Astrocyte (in vitro differentiated cells and primary cell): ENCODE measurements at regions not wholly inside any gene's neighbourhood (a gene's known extent, or its start where the extent isn't known, plus 50 kb on each side); places are given as distances from the start of the nearest gene placed in this dataset.

Experiments
- DNase-seq: peaks from one replicate; pipeline ENCODE4 v3.0.0-alpha.2; 2010; ENCODE audit warnings: low read depth
- FAIRE-seq: peaks from 2 replicates; lab custom pipeline; 2011; peaks lifted over from hg19 to GRCh38; lab: Jason Lieb, UNC
- H2AFZ ChIP-seq: 2 replicates; pipeline ENCODE4 v1.6.0; 2012; ENCODE audit warnings: low read depth, low read length, inconsistent platforms
- H3K27ac ChIP-seq: 2 replicates; pipeline ENCODE4 v1.5.1; 2011; ENCODE audit warnings: low read depth, low read length, inconsistent platforms
- H3K27me3 ChIP-seq: 2 replicates; pipeline ENCODE4 v1.6.0; 2011; ENCODE audit warnings: low read length, inconsistent platforms; ENCODE audit not compliant: insufficient read depth
- H3K36me3 ChIP-seq: 2 replicates; pipeline ENCODE4 v1.5.1; 2011; ENCODE audit warnings: low read length, inconsistent platforms; ENCODE audit not compliant: insufficient read depth
- H3K4me1 ChIP-seq: 2 replicates; pipeline ENCODE4 v1.5.1; 2011; ENCODE audit warnings: low read length, inconsistent platforms; ENCODE audit not compliant: insufficient read depth
- H3K4me2 ChIP-seq: 2 replicates; pipeline ENCODE4 v1.6.0; 2012; ENCODE audit warnings: low read length, inconsistent platforms
- H3K4me3 ChIP-seq: 2 replicates; pipeline ENCODE4 v1.5.1; 2011; ENCODE audit warnings: low read depth, mild to moderate bottlenecking, low read length, inconsistent platforms; ENCODE audit not compliant: insufficient read depth
- H3K79me2 ChIP-seq: 2 replicates; pipeline ENCODE4 v1.6.0; 2012; ENCODE audit warnings: mild to moderate bottlenecking, low read length, inconsistent platforms; ENCODE audit not compliant: insufficient read depth
- H3K9ac ChIP-seq: 2 replicates; pipeline ENCODE4 v1.6.0; 2012; ENCODE audit warnings: mild to moderate bottlenecking, low read length, inconsistent platforms
- H3K9me3 ChIP-seq: 2 replicates; pipeline ENCODE4 v1.5.1; 2012; ENCODE audit warnings: low read depth, mild to moderate bottlenecking, low read length, inconsistent platforms; ENCODE audit not compliant: insufficient read depth
- H4K20me1 ChIP-seq: 2 replicates; pipeline ENCODE4 v1.6.0; 2012; ENCODE audit warnings: low read length, inconsistent platforms; ENCODE audit not compliant: insufficient read depth
- H3K27ac Mint-ChIP-seq: one replicate; pipeline ENCODE4 v1.8.0; 2021; ENCODE audit warnings: mild to moderate bottlenecking, mixed read lengths; ENCODE audit not compliant: unreplicated experiment
- H3K27me3 Mint-ChIP-seq: one replicate; pipeline ENCODE4 v1.8.0; 2021; ENCODE audit warnings: low read depth, mixed read lengths; ENCODE audit not compliant: unreplicated experiment
- H3K36me3 Mint-ChIP-seq: one replicate; pipeline ENCODE4 v1.8.0; 2021; ENCODE audit warnings: low read depth, mixed read lengths; ENCODE audit not compliant: unreplicated experiment
- H3K4me1 Mint-ChIP-seq: one replicate; pipeline ENCODE4 v1.8.0; 2021; ENCODE audit warnings: low read depth, mixed read lengths; ENCODE audit not compliant: unreplicated experiment
- H3K4me3 Mint-ChIP-seq: one replicate; pipeline ENCODE4 v1.8.0; 2021; ENCODE audit warnings: mild to moderate bottlenecking, moderate library complexity, mixed read lengths; ENCODE audit not compliant: unreplicated experiment
- H3K9me3 Mint-ChIP-seq: one replicate; pipeline ENCODE4 v1.8.0; 2021; ENCODE audit warnings: mild to moderate bottlenecking, mixed read lengths; ENCODE audit not compliant: unreplicated experiment
- EZH2 ChIP-seq: IDR thresholded peaks from 2 replicates; pipeline ENCODE4 v1.6.1; 2012; ENCODE audit warnings: mild to moderate bottlenecking, low read length, inconsistent platforms; ENCODE audit not compliant: insufficient read depth
- TF ChIP-seq, protein P1 (sequence below): IDR thresholded peaks from 2 replicates; pipeline ENCODE4 v1.5.1; 2011; ENCODE audit warnings: low read depth, mild to moderate bottlenecking, inconsistent platforms, low read length, moderate library complexity; ENCODE audit not compliant: insufficient read depth

DNA sequence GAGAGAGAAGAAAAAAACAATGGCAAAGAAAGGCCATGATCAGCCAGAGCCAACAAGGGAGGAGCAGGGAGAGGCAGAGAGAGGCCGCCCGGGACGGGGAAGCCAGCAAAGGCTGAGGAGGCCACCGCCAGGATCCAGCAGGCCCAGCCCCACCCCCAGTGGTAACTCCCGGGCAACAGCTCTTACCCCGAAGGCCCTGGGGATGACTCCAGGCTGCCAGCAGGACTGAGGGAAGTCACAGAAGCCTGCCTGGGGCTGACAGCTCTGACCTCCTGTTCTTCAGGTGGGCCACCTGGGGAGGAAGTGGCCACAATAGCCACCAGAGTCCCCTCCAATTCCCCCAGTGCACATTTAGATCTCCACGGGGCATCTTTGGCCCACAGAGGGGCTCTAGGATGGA, 184.3 kb upstream of the LINGO1 start:
- DNase-seq: no peak
- H3K9me3 Mint-ChIP-seq: no peaks in the 10 kb centered on the region
- Histone ChIP-seq H3K4me1 (no peaks in the 10 kb centered on the region), H3K9ac (no peak overlapping the region), H3K27me3 (peaks cover 38% of the 10 kb centered on the region), H3K4me2 (no peak overlapping the region), H4K20me1 (peaks cover 15% of the 10 kb centered on the region), H3K27ac (no peak overlapping the region), H3K36me3 (no peaks in the 10 kb centered on the region), H2AFZ (no peak overlapping the region), H3K4me3 (no peak overlapping the region), H3K9me3 (no peaks in the 10 kb centered on the region), H3K79me2 (no peaks in the 10 kb centered on the region)
- H3K4me3 Mint-ChIP-seq: no peak overlapping the region
- no peaks in the 10 kb centered on the region for H3K4me1 Mint-ChIP-seq
- TF ChIP-seq, protein P1, sequence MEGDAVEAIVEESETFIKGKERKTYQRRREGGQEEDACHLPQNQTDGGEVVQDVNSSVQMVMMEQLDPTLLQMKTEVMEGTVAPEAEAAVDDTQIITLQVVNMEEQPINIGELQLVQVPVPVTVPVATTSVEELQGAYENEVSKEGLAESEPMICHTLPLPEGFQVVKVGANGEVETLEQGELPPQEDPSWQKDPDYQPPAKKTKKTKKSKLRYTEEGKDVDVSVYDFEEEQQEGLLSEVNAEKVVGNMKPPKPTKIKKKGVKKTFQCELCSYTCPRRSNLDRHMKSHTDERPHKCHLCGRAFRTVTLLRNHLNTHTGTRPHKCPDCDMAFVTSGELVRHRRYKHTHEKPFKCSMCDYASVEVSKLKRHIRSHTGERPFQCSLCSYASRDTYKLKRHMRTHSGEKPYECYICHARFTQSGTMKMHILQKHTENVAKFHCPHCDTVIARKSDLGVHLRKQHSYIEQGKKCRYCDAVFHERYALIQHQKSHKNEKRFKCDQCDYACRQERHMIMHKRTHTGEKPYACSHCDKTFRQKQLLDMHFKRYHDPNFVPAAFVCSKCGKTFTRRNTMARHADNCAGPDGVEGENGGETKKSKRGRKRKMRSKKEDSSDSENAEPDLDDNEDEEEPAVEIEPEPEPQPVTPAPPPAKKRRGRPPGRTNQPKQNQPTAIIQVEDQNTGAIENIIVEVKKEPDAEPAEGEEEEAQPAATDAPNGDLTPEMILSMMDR: no peak
- no peak for TF ChIP-seq EZH2
- H3K27me3 Mint-ChIP-seq: peaks cover 81% of the 10 kb centered on the region
- no peaks in the 10 kb centered on the region for H3K36me3 Mint-ChIP-seq
- no peak overlapping the region for H3K27ac Mint-ChIP-seq
- no peak for FAIRE-seq

GRCh38 chr15:77815015-77815414, 182.3 kb upstream of the LINGO1 start:
- no peak overlapping the region for H3K27ac Mint-ChIP-seq
- no peak overlapping the region for H3K4me2 ChIP-seq
- H3K9ac ChIP-seq: no peak overlapping the region
- H3K9me3 Mint-ChIP-seq: no peaks in the 10 kb centered on the region
- no peaks in the 10 kb centered on the region for H3K79me2 ChIP-seq
- peaks cover 72% of the 10 kb centered on the region for H3K27me3 Mint-ChIP-seq
- H3K4me1 Mint-ChIP-seq: no peaks in the 10 kb centered on the region
- FAIRE-seq (no peak), DNase-seq (no peak)
- H3K27ac ChIP-seq: no peak overlapping the region
- no peaks in the 10 kb centered on the region for H3K4me1 ChIP-seq
- H2AFZ ChIP-seq: no peak overlapping the region
- H3K36me3 ChIP-seq: no peaks in the 10 kb centered on the region
- TF ChIP-seq EZH2: no peak
- TF ChIP-seq, protein P1: no peak
- H4K20me1 ChIP-seq: no peaks in the 10 kb centered on the region
- H3K27me3 ChIP-seq: peaks cover 20% of the 10 kb centered on the region
- no peaks in the 10 kb centered on the region for H3K36me3 Mint-ChIP-seq
- H3K4me3 Mint-ChIP-seq: no peak overlapping the region
- H3K4me3 ChIP-seq: no peak overlapping the region
- no peaks in the 10 kb centered on the region for H3K9me3 ChIP-seq

DNA sequence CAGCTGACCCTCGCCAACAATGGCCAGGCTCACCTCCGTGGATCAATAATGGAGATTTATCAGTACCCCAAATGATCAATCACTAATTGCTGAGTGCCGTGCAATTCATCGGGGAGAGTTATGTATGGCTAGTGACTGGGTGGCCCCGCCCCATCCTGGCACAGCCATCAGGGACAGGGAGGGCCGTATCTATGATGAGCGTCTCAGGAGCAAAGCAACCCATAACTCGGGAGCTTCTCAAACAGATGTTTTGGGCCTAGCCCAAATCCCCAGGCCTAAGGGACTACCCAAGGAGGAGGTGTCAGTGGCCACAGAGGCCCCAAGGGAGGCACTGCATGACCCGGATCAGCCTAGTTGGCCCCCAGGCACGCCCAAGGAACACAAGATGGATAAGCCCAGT, 180.0 kb upstream of the LINGO1 start:
- TF ChIP-seq, protein P1: no peak
- TF ChIP-seq EZH2: no peak
- Mint-ChIP-seq H3K4me1 (no peaks in the 10 kb centered on the region), H3K36me3 (no peaks in the 10 kb centered on the region), H3K27ac (no peak overlapping the region), H3K9me3 (no peaks in the 10 kb centered on the region), H3K4me3 (no peak overlapping the region), H3K27me3 (peaks cover 74% of the 10 kb centered on the region)
- H3K9me3 ChIP-seq: no peaks in the 10 kb centered on the region
- H3K9ac ChIP-seq: no peak overlapping the region
- no peaks in the 10 kb centered on the region for H3K79me2 ChIP-seq
- H3K27me3 ChIP-seq: peaks cover 8% of the 10 kb centered on the region
- no peak overlapping the region for H2AFZ ChIP-seq
- DNase-seq (no peak), FAIRE-seq (no peak)
- H3K4me1 ChIP-seq: no peaks in the 10 kb centered on the region
- H3K4me3 ChIP-seq: no peak overlapping the region
- no peaks in the 10 kb centered on the region for H3K36me3 ChIP-seq
- no peak overlapping the region for H3K4me2 ChIP-seq
- no peak overlapping the region for H3K27ac ChIP-seq
- no peaks in the 10 kb centered on the region for H4K20me1 ChIP-seq
